Testis (tissue), 2 donors: ENCODE measurements at regions not wholly inside any gene's neighbourhood (a gene's known extent, or its start where the extent isn't known, plus 50 kb on each side); places are given as distances from the start of the nearest gene placed in this dataset.

Experiments used
- DNase-seq: peaks from one replicate; pipeline ENCODE4 v3.0.0-alpha.2; 2019
- H3K27ac ChIP-seq, 2 donors: fragments of 200-600 bp; sonication (generic); one replicate each; pipeline ENCODE4 v1.5.1; 2019
- H3K27me3 ChIP-seq: fragments of 200-600 bp; sonication (generic); one replicate; pipeline ENCODE4 v1.5.1; 2019
- H3K36me3 ChIP-seq: fragments of 200-600 bp; sonication (generic); one replicate; pipeline ENCODE4 v1.5.1; 2017; ENCODE audit warnings: low read depth; ENCODE audit errors: missing control alignments
- H3K4me1 ChIP-seq: fragments of 200-600 bp; sonication (generic); one replicate; pipeline ENCODE4 v1.5.1; 2019
- H3K4me3 ChIP-seq, 2 donors: fragments of 200-600 bp; sonication (generic); one replicate each; pipeline ENCODE4 v1.5.1; 2017 to 2019
- H3K9me3 ChIP-seq: fragments of 200-600 bp; sonication (generic); one replicate; pipeline ENCODE4 v1.5.1; 2017
- POLR2A ChIP-seq: fragments of 450-650 bp; IDR thresholded peaks from one replicate; pipeline ENCODE4 v1.6.1; 2017; ENCODE audit warnings: antibody characterized with exemption, mild to moderate bottlenecking, moderate library complexity
- WGBS, 2 donors: methylation state at CpG; one replicate each; pipeline ENCODE4 v1.1.5; 2018; 5-methylcytosine and 5-hydroxymethylcytosine counted together
- intact Hi-C: fragments of 100-400 bp; cut with DNase I; formaldehyde crosslinking; loops from one replicate; pipeline ENCODE4 v1.15.1; 2023; ENCODE audit warnings: low total_unique reads
- TF ChIP-seq, protein P1 (sequence below), 3 experiments: fragments of 450-650 bp in 2 of 3; fragments of 200-600 bp in 1 of 3; sonication (generic) in 1 of 3; IDR thresholded peaks; one replicate each; pipeline ENCODE4 v1.5.1; 2016 to 2019; ENCODE audit warnings: antibody characterized with exemption in 3 of 3, mild to moderate bottlenecking in 2 of 3, moderate library complexity in 1 of 3

DNA sequence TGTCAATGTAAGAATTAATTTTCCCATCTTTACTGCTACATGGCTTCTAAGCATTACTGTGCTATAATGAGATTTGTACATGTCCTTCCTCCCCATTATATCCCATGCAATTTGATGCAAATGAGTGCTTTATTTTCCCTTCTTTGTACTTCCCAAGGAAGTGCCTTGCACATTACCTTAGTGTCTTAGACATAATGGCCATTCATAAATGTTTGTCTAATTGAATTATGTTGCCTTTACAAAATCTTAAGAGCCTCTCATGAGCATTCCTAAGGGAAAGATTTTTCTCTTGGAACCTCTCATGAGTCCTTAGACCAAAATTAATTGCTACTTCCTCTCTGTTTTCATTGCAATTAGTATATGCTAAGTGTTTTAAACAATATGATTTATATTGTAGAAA lies 741.7 kb downstream of the RERGL start:
- Histone ChIP-seq H3K4me1 (no peaks in the 10 kb centered on the region), H3K27me3 (no peaks in the 10 kb centered on the region), H3K9me3 (no peaks in the 10 kb centered on the region), H3K27ac (no peak overlapping the region), H3K36me3 (no peaks in the 10 kb centered on the region), H3K4me3 (no peak overlapping the region)
- intact Hi-C loops: no loop called here
- no peak for TF ChIP-seq POLR2A
- TF ChIP-seq, protein P1, sequence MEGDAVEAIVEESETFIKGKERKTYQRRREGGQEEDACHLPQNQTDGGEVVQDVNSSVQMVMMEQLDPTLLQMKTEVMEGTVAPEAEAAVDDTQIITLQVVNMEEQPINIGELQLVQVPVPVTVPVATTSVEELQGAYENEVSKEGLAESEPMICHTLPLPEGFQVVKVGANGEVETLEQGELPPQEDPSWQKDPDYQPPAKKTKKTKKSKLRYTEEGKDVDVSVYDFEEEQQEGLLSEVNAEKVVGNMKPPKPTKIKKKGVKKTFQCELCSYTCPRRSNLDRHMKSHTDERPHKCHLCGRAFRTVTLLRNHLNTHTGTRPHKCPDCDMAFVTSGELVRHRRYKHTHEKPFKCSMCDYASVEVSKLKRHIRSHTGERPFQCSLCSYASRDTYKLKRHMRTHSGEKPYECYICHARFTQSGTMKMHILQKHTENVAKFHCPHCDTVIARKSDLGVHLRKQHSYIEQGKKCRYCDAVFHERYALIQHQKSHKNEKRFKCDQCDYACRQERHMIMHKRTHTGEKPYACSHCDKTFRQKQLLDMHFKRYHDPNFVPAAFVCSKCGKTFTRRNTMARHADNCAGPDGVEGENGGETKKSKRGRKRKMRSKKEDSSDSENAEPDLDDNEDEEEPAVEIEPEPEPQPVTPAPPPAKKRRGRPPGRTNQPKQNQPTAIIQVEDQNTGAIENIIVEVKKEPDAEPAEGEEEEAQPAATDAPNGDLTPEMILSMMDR (IDR thresholded peaks at IDR 0.05): no peak
- DNase-seq: no peak

DNA sequence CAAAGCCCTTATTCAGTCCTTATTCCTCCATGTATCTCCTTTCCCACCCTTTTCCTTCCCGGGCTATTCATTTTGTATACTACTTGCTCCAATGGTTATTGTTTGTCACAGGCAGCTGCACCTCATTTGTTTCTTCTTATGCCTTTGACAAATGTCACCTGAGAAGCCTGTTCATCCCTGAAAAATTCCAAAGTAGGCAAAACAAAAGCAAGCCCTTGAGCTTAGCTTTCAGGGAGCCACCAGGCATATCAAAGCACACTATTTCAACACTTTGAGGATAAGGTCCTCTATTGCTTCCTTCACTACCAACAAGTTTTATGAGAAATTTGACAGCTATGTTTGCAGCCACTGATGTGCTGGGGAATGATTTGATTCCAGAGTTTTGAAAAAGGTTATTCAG lies 738.7 kb upstream of the LMO3 start:
- H3K27me3 ChIP-seq: no peaks in the 10 kb centered on the region
- no peaks in the 10 kb centered on the region for H3K9me3 ChIP-seq
- 88 to 97% methylated on average over 1 of the region's 1 CpG for WGBS, 2 donors
- no peaks in the 10 kb centered on the region for H3K36me3 ChIP-seq
- no peak overlapping the region for H3K4me3 ChIP-seq
- intact Hi-C loops: no loop called here
- no peaks in the 10 kb centered on the region for H3K4me1 ChIP-seq
- no peak overlapping the region for H3K27ac ChIP-seq
- no peak for DNase-seq
- no peak for TF ChIP-seq POLR2A
- TF ChIP-seq, protein P1 (IDR thresholded peaks at IDR 0.05): no peak

DNA sequence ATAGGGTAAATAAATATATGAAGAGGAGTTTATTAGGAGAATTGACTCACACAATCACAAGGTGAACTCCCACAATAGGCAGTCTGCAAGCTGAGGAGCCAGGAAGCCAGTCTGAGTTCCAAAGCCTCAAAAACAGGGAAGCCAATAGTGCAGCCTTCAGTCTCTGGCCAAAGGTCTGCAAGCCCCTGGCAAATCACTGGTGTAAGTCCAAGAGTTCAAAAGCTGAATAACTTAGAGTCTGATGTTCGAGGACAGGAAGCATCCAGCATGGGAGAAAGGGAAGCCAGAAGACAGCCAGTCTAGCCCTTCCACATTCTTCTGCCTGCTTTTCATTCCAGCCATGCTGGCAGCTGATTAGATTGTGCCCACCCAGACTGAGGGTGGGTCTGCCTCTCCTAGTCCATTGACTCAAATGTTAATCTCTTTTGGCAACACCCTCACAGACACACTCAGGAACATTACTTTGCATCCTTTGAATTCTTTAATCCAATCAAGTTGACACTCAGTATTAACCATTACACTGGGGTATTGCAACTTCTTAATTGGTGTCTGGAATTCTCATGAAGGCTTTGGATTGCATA lies 736.5 kb upstream of the LMO3 start:
- no peak for DNase-seq
- H3K9me3 ChIP-seq: no peaks in the 10 kb centered on the region
- TF ChIP-seq, protein P1 (IDR thresholded peaks at IDR 0.05): no peak
- TF ChIP-seq POLR2A: no peak
- 46 to 60% methylated on average over 1 of the region's 1 CpG for WGBS, 2 donors
- no peak overlapping the region for H3K4me3 ChIP-seq
- H3K4me1 ChIP-seq: no peaks in the 10 kb centered on the region
- H3K27ac ChIP-seq: no peak overlapping the region
- H3K27me3 ChIP-seq: no peaks in the 10 kb centered on the region
- intact Hi-C loops: no loop called here
- H3K36me3 ChIP-seq: no peaks in the 10 kb centered on the region

DNA sequence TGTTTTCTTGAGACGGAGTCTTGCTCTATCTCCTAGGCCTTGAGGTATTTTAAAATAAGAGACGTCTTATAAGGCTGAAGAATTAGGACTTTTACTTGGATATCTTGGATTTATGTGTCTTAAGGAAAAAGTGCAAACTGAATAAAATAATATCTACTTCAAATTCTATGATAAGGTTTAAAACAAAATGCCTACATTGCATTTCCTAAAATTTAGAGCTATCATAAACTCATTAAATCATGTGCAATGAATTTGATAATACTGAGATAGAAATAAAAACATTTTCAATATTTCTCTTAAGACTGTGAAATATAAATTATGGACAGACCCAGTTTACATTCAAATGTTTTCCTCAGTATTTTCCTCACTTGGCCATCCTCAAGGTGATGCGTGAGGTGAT lies 729.5 kb upstream of the LMO3 start:
- intact Hi-C loops: no loop called here
- no peak for TF ChIP-seq POLR2A
- TF ChIP-seq, protein P1 (IDR thresholded peaks at IDR 0.05): no peak

DNA sequence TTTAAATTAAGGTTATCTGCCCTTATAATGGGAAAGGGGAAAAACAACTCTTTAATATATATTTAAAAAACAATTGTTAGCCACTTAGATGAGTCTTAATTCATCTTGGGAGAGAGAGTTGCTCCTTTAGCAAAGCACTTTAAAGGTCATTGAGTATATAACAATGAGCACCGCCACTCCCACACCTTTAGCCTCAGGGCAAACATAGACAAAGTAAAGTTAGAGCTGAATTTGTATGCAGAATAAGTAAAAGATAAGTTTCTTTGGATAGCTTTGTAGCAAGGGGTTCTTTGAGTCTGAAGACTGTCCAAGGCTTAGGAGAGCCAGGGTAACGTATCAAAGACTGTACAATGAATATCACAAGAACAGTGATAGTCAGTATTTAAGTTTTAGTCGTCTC lies 728.8 kb upstream of the LMO3 start:
- Histone ChIP-seq H3K4me3 (no peak overlapping the region), H3K27me3 (no peaks in the 10 kb centered on the region), H3K4me1 (no peaks in the 10 kb centered on the region), H3K36me3 (no peaks in the 10 kb centered on the region), H3K9me3 (no peaks in the 10 kb centered on the region), H3K27ac (no peak overlapping the region)
- intact Hi-C loops: no loop called here
- 53 to 64% methylated on average over 3 of the region's 3 CpGs for WGBS, 2 donors
- no peak for DNase-seq
- TF ChIP-seq, protein P1 (IDR thresholded peaks at IDR 0.05): no peak
- no peak for TF ChIP-seq POLR2A

More for the DNA sequence above, 729.5 kb upstream of the LMO3 start:
- Histone ChIP-seq H3K27ac (no peak overlapping the region), H3K4me1 (no peaks in the 10 kb centered on the region), H3K36me3 (no peaks in the 10 kb centered on the region), H3K27me3 (no peaks in the 10 kb centered on the region), H3K4me3 (no peak overlapping the region), H3K9me3 (no peaks in the 10 kb centered on the region)
- WGBS, 2 donors: 88 to 91% methylated on average over 3 of the region's 3 CpGs
- no peak for DNase-seq
